NCI-H524 treated with DMSO at 0.1 percent for 48 hours (cell line): ENCODE measurements at regions not wholly inside any gene's neighbourhood (a gene's known extent, or its start where the extent isn't known, plus 50 kb on each side); places are given as distances from the start of the nearest gene placed in this dataset.

Experiments
- DNase-seq: peaks from one replicate; lab custom pipeline; 2025; lab: John Stamatoyannopoulos, UW

- DNase-seq = no peak
Measured at GRCh38 chr2:19138264-19138825, 220.1 kb downstream of the OSR1 start.

DNA sequence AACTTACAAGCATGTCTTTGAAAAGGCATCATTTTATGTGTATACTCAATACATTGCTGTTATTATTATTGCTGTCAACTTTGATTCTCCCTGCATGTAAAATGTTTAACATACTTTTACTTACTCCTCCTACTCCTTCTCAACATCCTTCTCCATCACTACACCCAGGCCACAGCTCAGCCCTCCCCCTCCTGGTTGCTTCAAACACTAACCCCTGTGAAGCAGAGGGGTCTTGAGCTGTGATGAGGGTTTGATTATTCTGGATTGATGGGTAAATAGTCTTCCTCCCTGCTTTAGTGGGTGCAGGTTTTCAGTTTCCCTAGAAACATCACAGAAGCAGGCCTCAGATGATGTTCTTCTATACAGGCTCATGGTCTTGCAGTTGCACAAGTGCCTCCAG lies 221.0 kb downstream of the OSR1 start:
- DNase-seq = no peak

- DNase-seq = no peak
Measured at GRCh38 chr2:19132967-19133366, 225.5 kb downstream of the OSR1 start.

DNA sequence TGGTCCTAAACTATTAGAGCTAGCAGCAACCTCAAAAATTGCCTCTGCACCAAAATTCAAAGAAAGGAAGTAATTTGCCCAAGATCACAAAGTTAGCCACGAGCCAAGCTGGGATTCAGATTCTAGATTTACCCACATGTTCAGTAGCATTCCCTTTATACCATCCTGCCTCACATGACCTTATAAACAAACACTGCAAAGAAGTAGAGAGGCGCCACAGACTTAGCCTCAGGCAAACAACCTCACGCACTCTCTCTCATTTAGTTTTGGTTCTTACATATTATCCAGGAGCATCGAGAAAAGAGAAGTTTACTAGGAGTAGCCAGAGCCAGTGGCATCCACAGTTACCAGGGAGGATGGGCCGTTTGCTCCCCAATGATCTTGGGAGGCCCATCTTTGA lies 226.6 kb downstream of the OSR1 start:
- no peak for DNase-seq

DNA sequence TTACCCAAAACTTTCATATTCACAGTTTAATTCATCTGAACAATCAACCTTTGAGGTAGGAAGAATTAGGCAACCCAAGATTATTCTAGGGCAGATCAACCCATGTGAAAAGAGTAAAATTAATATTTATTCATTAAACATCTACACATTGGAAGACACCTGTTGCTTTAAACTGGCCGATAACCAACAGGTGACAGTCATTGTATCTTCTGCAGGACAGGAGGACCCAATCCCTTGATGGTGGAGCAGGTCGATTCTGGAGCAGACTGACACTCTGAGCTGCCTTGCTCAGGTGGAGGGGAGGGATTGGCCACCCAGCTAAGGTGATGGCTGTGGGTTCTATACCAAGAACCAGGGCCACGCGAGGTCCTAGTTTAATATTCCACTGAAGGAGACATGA lies 230.3 kb downstream of the OSR1 start:
- DNase-seq = no peak

DNA sequence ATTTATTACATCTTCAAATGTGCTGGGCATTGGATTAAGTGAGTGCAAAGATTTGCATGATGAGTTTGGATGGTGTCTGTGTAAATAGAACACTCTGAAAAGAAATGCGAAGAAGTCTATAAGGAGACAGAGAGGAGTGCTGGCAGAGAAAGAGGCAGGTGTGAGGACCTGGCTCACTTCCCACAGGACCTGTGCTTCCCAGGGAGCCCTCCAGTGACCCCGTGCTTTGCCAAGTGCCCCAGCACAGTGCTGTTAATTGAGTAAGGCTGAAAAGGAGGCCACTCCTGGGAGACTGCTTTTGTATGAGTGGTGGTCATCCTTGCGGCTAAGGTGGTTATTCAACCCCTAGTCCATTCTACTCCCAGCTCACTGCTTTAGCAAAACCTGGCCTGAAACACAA lies 230.8 kb downstream of the OSR1 start:
- DNase-seq = no peak

DNA sequence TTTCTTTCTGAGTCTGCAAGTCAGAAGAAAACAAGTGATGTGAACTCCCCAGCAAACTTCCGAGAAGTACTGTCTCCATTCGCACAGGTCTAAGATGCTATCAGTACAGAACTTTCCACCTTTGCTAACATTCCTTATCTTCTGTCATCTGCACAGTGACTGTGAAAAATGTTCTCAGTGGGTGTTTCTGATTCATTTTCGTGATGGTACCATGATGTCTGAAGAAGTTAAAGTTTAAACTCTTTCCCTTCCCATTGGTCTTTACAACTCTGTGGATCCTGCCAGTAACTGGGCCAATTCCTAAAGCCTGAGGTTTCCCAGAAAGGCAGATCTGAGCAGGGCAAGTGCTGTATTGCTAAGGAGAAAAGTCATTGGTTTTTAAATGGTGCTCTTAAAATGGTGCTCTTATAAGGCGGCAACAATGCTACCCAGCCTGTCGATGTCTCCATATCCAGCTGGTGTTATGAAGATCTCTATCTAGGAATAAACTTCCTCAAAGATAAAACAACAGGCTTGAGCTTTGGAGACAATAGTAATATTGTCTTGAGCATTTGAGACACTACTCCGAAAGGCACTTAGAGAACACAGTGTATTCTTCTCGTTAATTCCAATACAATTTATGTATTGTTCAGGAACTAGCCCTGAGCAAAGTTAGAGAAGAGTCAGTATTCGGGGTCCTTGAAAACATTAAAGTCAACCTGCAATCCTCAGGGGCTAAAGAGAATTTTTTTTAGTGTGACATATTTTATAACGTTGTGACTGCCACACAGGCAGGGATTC lies 232.3 kb downstream of the OSR1 start:
- DNase-seq = no peak

DNA sequence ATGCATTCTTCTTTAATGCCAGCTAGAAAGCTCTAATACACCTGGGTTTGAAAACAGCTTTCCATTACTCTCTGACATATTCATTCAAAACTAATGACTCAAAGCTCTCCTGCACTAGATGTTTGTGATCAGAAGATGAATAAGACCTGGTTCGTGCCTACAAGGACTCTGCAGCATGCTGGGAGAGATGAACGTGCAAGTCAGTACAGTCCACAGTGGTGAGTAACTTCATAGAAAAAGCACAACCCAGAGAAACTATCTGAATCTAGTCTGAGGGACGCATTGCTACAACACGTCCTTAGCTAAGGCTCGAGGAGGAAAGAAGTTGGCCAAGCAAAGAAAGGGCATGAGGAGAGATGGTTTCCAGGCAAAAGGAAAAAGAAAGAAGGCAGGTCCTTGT lies 234.3 kb downstream of the OSR1 start:
- DNase-seq = no peak

DNA sequence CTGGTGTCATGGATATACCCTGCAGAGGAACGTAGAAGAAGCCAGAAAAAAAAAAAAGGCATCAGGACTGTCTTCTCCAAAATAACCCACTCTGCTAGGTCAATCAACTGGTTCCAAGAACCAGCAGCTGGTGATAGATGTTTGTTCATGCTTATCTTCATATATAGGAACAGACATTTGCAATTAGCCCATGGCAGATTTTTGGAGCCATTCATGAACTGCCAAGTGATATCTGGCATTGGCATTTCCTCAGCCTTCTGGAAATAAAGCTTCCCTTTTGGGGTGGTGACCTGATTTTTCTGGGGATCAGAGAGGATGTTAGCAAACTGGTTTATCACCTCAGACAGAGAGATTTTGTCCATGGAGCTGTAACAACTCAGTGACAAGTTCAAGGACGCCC lies 234.9 kb downstream of the OSR1 start:
- no peak for DNase-seq

DNA sequence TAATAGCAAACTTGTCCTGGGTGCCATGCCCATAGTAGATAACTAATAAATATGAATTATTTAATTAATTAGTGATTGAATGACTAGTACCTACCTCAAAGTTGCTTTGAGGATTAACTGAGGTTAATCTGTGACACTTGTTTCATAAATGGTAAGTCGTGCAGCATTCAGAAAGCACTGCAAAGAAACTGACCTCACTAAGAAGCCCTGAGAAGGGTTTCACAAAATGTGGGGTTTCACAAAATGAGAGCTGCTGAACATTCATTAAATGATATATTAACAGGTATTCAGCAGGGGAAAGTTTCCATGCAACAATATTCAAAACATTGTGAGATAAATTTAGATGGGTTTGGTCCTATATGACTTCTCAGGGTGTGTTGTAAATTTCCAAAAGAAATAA lies 236.2 kb downstream of the OSR1 start:
- DNase-seq = no peak

GRCh38 chr2:19120941-19121750 lies 237.3 kb downstream of the OSR1 start:
- no peak for DNase-seq

DNA sequence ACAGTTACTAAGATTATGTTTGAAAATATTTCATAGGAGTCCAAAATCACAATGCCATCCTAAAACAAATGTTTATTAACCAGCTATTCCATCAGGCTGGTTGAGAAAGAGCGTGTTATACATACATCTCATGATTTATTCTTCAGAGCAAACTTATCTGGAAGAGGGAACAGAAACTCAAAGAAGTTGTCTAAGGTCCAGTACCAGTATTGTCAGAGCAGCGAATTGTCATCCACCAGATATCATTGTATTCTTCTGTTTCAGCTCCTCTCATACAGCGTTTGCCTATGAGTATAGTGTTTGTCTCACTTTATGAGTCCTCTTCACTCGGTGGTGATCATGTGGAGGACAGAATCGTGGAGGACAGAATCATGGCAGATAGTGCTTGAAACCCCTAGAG lies 238.2 kb downstream of the OSR1 start:
- DNase-seq = no peak

GRCh38 chr2:19119326-19120001 lies 239.0 kb downstream of the OSR1 start:
- no peak for DNase-seq

- DNase-seq = no peak
Measured at GRCh38 chr2:19116918-19117317, 241.5 kb downstream of the OSR1 start.

GRCh38 chr2:19114754-19115231 lies 243.6 kb downstream of the OSR1 start:
- DNase-seq = no peak

- no peak for DNase-seq
Measured at GRCh38 chr2:19114126-19114525, 244.3 kb downstream of the OSR1 start.

DNA sequence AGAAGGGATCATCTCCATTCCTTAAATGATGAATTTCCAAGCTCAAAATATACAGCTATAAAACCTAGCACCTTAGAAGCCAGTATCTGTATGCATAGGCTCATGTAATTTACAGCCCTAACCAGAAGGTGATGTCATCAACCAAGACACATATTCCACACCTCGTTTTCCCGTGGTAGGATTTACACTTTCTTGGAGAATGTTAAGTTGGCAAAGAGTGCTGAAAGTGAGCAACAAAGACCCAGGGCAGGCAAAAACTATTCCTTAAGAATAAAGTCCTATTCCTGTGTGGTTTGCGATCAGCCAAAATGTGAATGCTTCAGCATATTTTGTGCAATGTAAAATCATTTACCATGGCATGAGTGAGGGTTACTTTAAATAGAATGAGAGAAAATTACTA lies 247.1 kb downstream of the OSR1 start:
- DNase-seq = no peak

GRCh38 chr2:19109518-19109917 lies 248.9 kb downstream of the OSR1 start:
- no peak for DNase-seq

DNA sequence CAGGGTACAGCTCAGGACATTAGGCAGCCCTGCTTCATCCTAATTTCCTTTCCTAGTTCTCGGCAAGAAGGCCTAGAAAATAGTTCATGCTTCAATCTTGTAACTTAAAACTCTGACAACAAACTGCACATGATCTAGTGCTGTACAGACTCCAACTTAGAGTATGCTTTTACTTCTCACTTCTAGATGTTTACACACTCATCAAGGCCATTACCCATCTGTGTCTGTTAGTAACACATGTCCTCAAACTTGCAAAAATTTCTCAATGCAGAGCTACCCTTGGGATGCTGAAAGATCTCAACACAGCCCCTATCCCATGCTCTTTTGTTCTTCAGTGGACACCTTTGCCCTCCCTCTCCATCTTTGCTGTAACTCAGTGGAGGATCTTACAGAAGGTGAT lies 252.0 kb downstream of the OSR1 start:
- DNase-seq = no peak

- DNase-seq = no peak
Measured at GRCh38 chr2:19104503-19104902, 253.9 kb downstream of the OSR1 start.

DNA sequence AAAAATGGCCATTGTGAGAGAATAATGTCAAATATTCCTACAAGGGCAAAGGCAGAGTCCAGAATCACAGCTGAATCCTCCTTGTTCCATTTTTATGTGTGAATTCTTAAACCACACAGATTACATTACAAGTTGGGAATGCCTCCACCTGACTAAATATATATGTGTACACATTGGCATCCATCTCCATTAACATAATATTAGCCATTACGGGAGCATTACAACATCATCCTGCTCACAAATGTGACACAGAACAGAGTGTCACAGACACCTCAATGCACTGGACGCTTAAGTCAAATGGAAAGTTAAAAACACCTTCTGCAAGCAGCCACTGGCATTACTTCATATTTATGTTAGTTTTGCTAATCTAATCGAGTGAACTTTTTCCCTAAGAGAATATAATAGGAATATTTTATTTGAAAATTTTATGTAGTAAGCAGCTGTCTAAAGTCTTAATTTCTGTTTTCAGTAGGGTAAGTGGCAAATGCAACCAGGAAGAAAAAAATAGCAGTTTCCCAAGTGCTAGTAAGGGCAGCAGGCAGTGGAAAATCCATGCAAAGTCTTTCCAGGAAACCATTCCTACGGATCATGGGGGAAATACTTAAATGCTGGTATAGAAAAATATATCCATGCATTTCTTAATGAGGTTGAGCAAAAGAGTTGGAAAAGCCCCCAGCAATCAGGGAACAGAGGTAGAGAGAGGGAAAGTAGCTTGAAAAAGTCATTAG lies 255.6 kb downstream of the OSR1 start:
- no peak for DNase-seq

DNA sequence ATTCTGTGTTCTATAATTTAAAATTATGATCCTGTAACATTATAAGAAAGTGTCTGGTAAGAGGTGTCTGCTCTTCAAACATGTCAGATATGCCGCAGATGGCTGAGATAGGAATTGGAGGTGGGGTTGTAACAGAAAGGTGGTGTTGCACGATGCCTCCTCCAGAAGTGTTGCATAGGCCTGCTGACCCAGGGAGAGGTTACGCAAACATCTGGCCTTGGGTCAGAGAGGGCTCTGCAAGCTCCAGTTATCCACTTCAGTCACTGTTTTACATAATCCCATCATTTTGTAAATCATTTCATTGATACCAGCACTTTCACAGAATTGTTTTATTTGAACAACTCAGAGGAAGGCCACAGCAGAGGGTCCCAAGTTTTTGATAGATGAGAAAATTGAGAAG lies 256.5 kb downstream of the OSR1 start:
- DNase-seq = no peak
